ENCODE measurements at regions not wholly inside any gene's neighbourhood (a gene's known extent, or its start where the extent isn't known, plus 50 kb on each side); places are given as distances from the start of the nearest gene placed in this dataset.

DNA sequence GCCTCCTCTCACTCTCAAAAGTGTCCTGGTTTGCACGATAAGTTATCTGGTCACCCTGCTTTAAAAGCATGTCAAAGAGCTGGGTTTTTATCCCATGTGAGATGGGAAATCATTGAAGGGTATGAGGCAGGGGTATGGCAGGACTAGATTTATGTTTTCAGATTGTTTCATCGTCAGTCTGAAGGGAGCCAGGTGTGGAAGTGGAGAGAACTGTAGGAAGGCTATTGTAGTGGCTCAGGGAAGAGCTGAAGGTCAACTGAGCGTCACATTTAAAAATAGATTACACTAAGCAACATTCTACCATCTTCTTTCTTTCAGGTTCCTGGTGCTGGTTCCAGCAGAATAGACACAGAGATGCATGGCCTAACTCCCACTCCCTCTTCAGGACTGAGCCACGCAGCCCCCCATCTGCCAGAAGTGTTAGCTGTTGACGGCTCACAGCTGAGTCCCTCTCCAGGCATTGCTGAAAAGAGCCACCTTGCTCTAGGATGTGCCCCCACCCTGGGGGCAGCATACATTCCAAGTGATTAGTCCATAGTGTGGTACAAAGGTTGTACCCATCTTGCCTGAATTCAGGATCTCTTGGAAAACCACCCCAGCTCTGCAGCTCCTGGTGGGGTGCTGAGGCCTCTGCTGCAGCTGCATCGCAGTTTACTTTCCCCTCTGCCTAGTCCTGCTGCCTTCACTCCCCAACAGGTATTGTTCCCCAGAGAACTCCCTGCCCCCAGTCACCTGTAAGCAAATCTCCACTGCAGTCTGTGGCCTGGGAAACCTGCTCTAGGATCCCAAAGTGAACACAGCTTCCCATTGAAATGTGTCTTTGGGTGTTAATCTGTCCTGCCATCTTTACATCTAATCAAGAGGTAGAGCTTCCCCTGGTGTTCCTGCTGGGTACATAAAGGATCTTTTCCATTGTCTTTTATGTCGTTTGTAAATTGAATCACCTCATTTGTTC is 79.5 kb upstream of the KLF7 start (continued):
- TF ChIP-seq, protein P1, sequence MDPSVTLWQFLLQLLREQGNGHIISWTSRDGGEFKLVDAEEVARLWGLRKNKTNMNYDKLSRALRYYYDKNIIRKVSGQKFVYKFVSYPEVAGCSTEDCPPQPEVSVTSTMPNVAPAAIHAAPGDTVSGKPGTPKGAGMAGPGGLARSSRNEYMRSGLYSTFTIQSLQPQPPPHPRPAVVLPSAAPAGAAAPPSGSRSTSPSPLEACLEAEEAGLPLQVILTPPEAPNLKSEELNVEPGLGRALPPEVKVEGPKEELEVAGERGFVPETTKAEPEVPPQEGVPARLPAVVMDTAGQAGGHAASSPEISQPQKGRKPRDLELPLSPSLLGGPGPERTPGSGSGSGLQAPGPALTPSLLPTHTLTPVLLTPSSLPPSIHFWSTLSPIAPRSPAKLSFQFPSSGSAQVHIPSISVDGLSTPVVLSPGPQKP (IDR thresholded peaks at IDR 0.05; ENCODE audit: borderline replicate concordance, low read depth, low read length), result no peak

Data from IMR-90 (cell line).